H1 (cell line): ENCODE measurements at regions not wholly inside any gene's neighbourhood (a gene's known extent, or its start where the extent isn't known, plus 50 kb on each side); places are given as distances from the start of the nearest gene placed in this dataset.

ENCODE experiments used
- RBBP5 ChIP-seq: IDR thresholded peaks from 2 replicates; pipeline ENCODE4 v1.7.1; 2012; ENCODE audit warnings: low read depth, mild to moderate bottlenecking, inconsistent platforms, low read length, moderate library complexity, borderline replicate concordance

DNA sequence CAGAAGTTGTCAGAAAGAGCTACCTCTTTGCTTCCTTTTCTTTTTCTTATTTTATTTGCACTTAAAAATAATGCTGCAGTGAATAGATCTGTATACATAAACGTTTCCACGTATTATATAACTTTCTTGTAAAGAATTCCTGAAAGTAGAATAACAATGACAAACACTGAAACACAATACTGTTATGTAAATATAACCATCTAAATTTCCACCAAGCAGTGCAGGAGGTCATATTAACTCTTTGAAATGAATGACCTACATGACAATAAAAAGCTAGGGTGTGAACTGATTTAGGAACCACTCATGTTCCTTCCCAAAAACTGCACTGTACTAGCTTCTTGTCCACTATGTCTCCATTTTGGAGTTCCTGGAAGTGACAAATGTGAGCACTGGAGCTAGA lies 85.8 kb downstream of the COX18 start (continued):
- no peak for TF ChIP-seq RBBP5
- TF ChIP-seq, all 59 proteins: peak for 0
